ENCODE measurements at regions not wholly inside any gene's neighbourhood (a gene's known extent, or its start where the extent isn't known, plus 50 kb on each side); places are given as distances from the start of the nearest gene placed in this dataset.

- no peak overlapping the region for H3K4me3 ChIP-seq (ENCODE audit: low read depth, low read length)
- DNase-seq (ENCODE audit: low read depth): no peak
- TF ChIP-seq, protein P1, sequence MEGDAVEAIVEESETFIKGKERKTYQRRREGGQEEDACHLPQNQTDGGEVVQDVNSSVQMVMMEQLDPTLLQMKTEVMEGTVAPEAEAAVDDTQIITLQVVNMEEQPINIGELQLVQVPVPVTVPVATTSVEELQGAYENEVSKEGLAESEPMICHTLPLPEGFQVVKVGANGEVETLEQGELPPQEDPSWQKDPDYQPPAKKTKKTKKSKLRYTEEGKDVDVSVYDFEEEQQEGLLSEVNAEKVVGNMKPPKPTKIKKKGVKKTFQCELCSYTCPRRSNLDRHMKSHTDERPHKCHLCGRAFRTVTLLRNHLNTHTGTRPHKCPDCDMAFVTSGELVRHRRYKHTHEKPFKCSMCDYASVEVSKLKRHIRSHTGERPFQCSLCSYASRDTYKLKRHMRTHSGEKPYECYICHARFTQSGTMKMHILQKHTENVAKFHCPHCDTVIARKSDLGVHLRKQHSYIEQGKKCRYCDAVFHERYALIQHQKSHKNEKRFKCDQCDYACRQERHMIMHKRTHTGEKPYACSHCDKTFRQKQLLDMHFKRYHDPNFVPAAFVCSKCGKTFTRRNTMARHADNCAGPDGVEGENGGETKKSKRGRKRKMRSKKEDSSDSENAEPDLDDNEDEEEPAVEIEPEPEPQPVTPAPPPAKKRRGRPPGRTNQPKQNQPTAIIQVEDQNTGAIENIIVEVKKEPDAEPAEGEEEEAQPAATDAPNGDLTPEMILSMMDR (IDR thresholded peaks at IDR 0.05; ENCODE audit: insufficient read depth, low read depth, low read length): no peak
Measured at GRCh38 chr9:115191667-115192066, 73.7 kb upstream of the TNC start.

GRCh38 chr9:115192280-115192679 lies 74.3 kb upstream of the TNC start:
- no peak overlapping the region for H3K4me3 ChIP-seq (ENCODE audit: low read depth, low read length)
- DNase-seq (ENCODE audit: low read depth): no peak
- TF ChIP-seq, protein P1 (IDR thresholded peaks at IDR 0.05; ENCODE audit: insufficient read depth, low read depth, low read length): no peak

DNA sequence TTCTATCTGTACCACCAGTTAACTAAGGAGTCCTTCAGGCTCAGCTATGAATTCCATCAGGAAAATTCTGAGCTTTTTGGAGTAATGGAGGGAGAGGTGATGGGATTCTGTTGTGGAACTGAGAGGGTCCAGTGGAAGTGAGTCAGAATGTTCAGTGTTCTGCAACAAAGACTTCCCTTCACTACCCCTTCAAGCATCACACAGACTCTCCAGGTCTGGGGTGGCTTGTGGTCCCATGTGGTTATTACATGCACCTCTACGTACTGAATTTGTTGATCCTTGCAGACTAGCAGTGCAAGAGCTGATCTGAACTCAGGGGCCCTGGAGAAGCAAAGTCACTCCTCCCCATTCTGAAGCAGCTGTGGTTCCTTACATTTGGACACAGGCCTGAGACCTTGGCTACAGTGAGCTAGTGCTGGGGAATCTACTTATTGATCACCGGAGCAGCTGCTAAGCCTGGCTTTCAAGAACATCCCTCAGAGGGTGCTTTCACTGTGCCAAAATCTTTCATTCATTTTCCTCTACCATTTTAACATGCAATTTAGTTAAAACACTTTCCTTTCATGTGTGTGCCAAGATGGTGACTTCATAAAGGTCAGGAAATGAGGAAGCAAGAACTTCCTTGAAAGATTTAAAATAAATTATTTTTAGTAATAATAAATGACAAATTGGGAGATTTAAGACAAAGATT lies 75.0 kb upstream of the TNC start:
- TF ChIP-seq, protein P1 (IDR thresholded peaks at IDR 0.05; ENCODE audit: insufficient read depth, low read depth, low read length): no peak
- DNase-seq (ENCODE audit: low read depth): no peak
- no peak overlapping the region for H3K4me3 ChIP-seq (ENCODE audit: low read depth, low read length)

GRCh38 chr9:115193777-115194176 lies 75.8 kb upstream of the TNC start:
- no peak for DNase-seq (ENCODE audit: low read depth)
- H3K4me3 ChIP-seq (ENCODE audit: low read depth, low read length): no peak overlapping the region
- TF ChIP-seq, protein P1 (IDR thresholded peaks at IDR 0.05; ENCODE audit: insufficient read depth, low read depth, low read length): no peak

- DNase-seq (ENCODE audit: low read depth): no peak
Measured at GRCh38 chr9:115194216-115194615, 76.3 kb upstream of the TNC start.

GRCh38 chr9:115195912-115196311 lies 78.0 kb upstream of the TNC start:
- peak; percentile 90 for DNase-seq (ENCODE audit: low read depth)
- H3K4me3 ChIP-seq (ENCODE audit: low read depth, low read length): no peak overlapping the region
- TF ChIP-seq, protein P1 (IDR thresholded peaks at IDR 0.05; ENCODE audit: insufficient read depth, low read depth, low read length): no peak

More at GRCh38 chr9:115194216-115194615, 76.3 kb upstream of the TNC start:
- no peak overlapping the region for H3K4me3 ChIP-seq (ENCODE audit: low read depth, low read length)
- TF ChIP-seq, protein P1 (IDR thresholded peaks at IDR 0.05; ENCODE audit: insufficient read depth, low read depth, low read length): no peak

DNA sequence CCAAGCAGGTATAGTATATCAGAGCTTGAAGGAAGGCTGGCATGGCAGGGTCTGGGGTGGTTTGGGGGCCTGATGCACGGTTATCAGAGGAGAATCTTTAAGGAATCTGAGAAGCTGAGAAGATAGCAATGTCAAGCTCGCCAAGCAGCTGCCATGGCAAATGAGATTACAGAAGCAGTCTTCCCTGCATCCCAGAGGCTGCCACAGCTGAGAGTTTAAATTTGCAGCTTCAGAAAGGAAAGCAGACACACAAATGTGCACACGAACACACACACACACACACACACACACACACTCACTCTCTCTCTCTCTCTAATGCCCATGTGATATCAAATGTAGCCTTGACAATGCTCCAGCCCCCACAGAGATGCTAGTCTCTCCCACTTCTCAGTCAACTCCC lies 79.0 kb upstream of the TNC start:
- TF ChIP-seq, protein P1 (IDR thresholded peaks at IDR 0.05; ENCODE audit: insufficient read depth, low read depth, low read length): no peak
- H3K4me3 ChIP-seq (ENCODE audit: low read depth, low read length): no peak overlapping the region

More for the DNA sequence above, 79.0 kb upstream of the TNC start:
- DNase-seq (ENCODE audit: low read depth): no peak
